HG03066 (cell line): ENCODE measurements at regions not wholly inside any gene's neighbourhood (a gene's known extent, or its start where the extent isn't known, plus 50 kb on each side); places are given as distances from the start of the nearest gene placed in this dataset.

Experiments
- ATAC-seq: cut with Tn5 transposase; IDR thresholded peaks from one replicate; pipeline ENCODE4 v1.9.1; 2021; ENCODE audit warnings: low read depth; ENCODE audit not compliant: unreplicated experiment

GRCh38 chr4:32950866-32951265, 2230.7 kb downstream of the PCDH7 start:
- ATAC-seq = no peak

- no peak for ATAC-seq
Observed at GRCh38 chr4:32958586-32958985, 2238.4 kb downstream of the PCDH7 start.

- ATAC-seq = no peak
Observed at GRCh38 chr4:32962100-32962499, 2241.9 kb downstream of the PCDH7 start.

GRCh38 chr4:32985256-32985655, 2265.1 kb downstream of the PCDH7 start:
- no peak for ATAC-seq

- ATAC-seq = no peak
Observed at GRCh38 chr4:32986236-32986635, 2266.1 kb downstream of the PCDH7 start.

- no peak for ATAC-seq
Observed at GRCh38 chr4:32987111-32987510, 2266.9 kb downstream of the PCDH7 start.

- ATAC-seq = no peak
Observed at GRCh38 chr4:32988165-32988811, 2268.1 kb downstream of the PCDH7 start.

- no peak for ATAC-seq
Observed at GRCh38 chr4:32991663-32992062, 2271.5 kb downstream of the PCDH7 start.

GRCh38 chr4:32994981-32995881, 2275.1 kb downstream of the PCDH7 start:
- no peak for ATAC-seq

GRCh38 chr4:33013282-33013681, 2293.1 kb downstream of the PCDH7 start:
- ATAC-seq = no peak

- ATAC-seq = no peak
Observed at GRCh38 chr4:33025236-33025635, 2305.1 kb downstream of the PCDH7 start.

GRCh38 chr4:33029976-33030375, 2309.8 kb downstream of the PCDH7 start:
- no peak for ATAC-seq

- no peak for ATAC-seq
Observed at GRCh38 chr4:33031328-33031727, 2311.2 kb downstream of the PCDH7 start.

GRCh38 chr4:33037464-33037863, 2317.3 kb downstream of the PCDH7 start:
- ATAC-seq = no peak

GRCh38 chr4:33045334-33045733, 2325.2 kb downstream of the PCDH7 start:
- no peak for ATAC-seq

- ATAC-seq = no peak
Observed at GRCh38 chr4:33052241-33052640, 2332.1 kb downstream of the PCDH7 start.

GRCh38 chr4:33054161-33054560, 2334.0 kb downstream of the PCDH7 start:
- ATAC-seq = no peak

- no peak for ATAC-seq
Observed at GRCh38 chr4:33054656-33055196, 2334.6 kb downstream of the PCDH7 start.

- no peak for ATAC-seq
Observed at GRCh38 chr4:33057736-33058135, 2337.6 kb downstream of the PCDH7 start.

- ATAC-seq = no peak
Observed at GRCh38 chr4:33058998-33059397, 2338.8 kb downstream of the PCDH7 start.

GRCh38 chr4:33060674-33061542, 2340.7 kb downstream of the PCDH7 start:
- no peak for ATAC-seq
